AG09319 (cell line): ENCODE measurements at regions not wholly inside any gene's neighbourhood (a gene's known extent, or its start where the extent isn't known, plus 50 kb on each side); places are given as distances from the start of the nearest gene placed in this dataset.
"Not testable (repeated sequence)": the region's sequence is repeated elsewhere in the genome, so short reads cannot be mapped to it uniquely, and the experiment has no call there.

Experiments used
- DNase-seq: peaks from one replicate; pipeline ENCODE4 v3.0.0-alpha.2; 2010; ENCODE audit warnings: low read depth; ENCODE audit errors: extremely low read depth
- TF ChIP-seq, protein P1 (sequence below): IDR thresholded peaks from 2 replicates; pipeline ENCODE4 v1.5.1; 2011; ENCODE audit warnings: low read depth, mild to moderate bottlenecking, inconsistent platforms, low read length, moderate library complexity

DNA sequence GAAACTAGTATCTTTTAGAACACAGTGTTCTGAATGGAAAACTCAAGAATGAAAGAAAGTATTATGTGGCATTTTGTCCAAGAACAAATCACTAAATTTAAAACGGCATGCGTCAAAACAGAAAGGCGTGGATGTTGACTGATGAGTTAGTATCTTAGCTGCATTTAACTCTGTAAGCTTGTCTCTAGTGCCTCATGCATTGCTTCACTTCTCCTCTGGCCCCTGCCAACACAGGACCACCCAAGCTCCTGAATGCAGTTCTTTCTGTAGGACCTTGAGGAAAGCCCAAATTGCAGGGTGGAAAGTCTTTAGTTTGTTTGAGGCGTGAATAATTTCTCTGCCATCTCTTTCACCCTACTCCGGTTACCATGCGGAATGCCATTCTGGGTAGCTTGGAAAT, 632.2 kb downstream of the COL12A1 start:
- DNase-seq, result no peak
- TF ChIP-seq, protein P1, sequence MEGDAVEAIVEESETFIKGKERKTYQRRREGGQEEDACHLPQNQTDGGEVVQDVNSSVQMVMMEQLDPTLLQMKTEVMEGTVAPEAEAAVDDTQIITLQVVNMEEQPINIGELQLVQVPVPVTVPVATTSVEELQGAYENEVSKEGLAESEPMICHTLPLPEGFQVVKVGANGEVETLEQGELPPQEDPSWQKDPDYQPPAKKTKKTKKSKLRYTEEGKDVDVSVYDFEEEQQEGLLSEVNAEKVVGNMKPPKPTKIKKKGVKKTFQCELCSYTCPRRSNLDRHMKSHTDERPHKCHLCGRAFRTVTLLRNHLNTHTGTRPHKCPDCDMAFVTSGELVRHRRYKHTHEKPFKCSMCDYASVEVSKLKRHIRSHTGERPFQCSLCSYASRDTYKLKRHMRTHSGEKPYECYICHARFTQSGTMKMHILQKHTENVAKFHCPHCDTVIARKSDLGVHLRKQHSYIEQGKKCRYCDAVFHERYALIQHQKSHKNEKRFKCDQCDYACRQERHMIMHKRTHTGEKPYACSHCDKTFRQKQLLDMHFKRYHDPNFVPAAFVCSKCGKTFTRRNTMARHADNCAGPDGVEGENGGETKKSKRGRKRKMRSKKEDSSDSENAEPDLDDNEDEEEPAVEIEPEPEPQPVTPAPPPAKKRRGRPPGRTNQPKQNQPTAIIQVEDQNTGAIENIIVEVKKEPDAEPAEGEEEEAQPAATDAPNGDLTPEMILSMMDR, result no peak

DNA sequence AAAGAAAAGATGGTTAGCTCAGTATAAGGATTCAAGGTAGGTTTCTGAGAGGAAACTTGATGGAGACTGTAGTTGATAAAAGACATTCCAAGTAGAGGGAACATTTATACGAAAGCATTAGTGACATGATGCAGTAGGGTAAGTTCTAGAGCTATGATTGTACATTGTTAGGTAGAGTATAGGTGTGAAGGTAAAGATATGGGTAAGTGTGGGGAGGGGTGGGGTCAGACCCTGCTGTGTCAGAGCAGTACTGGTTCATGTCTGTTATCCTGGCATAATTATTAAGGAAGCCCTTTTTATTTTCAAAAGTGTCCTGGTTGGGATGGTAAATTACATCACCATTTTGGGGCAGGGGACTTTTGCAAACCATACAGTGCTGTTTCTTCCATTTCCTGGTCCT, 635.8 kb downstream of the COL12A1 start:
- no peak for DNase-seq
- TF ChIP-seq, protein P1, result no peak

DNA sequence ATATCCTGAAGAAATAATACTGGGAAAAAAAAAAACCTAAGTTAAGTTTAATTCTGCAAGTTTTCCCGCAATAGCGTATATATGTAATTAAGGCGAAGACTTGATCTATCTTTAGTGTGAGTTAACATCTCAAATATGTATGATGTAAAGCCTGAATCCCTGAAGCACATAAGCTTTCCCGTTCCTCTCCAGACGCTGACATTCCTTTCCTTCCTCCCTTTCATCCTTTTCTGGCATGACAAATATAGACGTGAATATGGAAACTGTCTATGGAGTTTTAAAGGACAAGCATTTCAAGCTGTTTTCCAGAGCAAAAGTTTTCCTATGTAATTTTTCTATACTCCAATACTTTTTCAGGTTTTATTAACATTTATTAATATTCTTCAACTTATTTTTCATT, 637.0 kb downstream of the COL12A1 start:
- DNase-seq, result no peak
- TF ChIP-seq, protein P1, result no peak

DNA sequence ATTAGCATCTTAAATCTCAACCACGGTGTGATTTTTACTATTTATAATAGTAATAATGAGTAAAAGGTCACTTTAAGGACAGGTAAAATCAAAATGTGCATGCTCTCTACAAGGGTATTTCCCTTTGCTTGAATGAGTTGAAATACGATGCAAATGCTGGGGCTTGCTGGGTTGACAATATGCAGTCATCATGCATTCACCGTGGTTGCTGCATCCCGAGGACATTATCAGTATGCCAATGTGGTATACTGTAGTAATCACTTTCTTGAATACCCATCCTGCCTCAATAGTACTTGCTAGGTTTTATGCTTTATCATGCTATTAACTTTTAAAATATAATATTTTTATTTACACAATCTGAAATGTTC, 637.9 kb downstream of the COL12A1 start:
- DNase-seq, result not testable (repeated sequence)

DNA sequence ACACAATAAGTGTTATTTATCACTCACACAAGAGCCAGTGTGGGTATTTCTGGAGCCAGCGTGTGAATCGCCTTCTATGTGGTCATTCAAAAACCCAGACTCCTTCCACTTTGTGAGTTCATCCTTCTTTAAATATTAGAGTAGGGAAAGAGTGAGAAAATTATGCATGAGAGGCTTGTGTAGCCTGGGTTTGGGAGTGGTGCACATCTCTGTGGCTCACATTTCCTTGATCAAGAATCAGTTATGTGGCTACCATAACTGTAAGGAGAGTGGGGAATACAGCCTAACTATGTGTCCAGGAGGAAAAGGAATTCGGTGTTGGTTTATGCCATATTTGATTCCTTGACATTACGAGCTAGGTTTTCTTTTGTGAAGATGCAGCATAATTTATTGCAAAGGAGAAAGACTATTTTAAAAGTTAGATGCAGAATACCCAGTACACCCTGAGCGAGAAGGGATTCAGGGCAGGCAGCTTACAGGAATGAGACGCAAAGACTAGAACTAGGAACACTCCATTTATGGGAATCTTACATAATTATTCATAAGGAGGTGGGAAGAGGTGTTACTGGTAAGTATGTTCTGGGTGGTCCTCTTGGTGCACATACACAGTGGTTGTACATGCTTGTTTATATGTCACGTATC, 638.5 kb downstream of the COL12A1 start:
- no peak for DNase-seq
- TF ChIP-seq, protein P1, result no peak

DNA sequence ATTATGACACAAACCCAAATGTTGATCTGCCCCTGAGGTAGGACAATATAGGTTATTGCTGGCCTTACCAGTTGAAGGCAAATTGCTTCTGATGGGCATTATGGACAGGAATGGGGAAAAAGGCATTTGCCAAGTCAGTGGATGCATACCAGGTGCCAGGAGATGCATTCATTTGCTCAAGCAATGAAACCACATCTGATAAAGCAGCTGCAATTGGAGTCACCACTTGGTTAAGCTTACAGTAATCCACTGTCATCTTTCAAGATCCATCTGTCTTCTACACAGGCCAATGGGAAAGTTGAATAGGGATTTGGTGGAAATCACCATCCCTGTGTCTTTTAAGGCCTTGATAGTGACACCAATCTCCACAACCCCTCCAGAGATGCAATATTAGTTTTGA, 648.6 kb downstream of the COL12A1 start:
- no peak for DNase-seq
- TF ChIP-seq, protein P1, result no peak

DNA sequence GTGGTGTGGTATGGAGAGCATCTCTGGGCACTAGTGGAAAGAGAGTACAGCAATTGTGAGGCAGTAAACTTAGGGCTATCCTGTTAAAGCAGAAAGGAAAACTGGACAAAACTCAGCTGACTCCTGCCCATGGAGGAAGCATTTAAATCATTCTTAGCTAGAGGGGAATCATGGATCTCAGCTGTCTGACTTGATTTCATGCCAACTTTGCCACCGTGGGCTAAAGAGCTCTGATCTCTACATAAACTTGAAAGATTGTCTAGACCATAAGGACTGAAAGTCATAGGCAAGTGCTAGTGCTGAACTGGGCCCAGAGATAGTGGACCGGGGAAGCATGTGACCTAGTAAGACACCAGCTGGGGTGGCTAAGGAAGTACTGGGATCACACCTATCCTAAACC, 651.8 kb downstream of the COL12A1 start:
- no peak for DNase-seq
- TF ChIP-seq, protein P1, result no peak

DNA sequence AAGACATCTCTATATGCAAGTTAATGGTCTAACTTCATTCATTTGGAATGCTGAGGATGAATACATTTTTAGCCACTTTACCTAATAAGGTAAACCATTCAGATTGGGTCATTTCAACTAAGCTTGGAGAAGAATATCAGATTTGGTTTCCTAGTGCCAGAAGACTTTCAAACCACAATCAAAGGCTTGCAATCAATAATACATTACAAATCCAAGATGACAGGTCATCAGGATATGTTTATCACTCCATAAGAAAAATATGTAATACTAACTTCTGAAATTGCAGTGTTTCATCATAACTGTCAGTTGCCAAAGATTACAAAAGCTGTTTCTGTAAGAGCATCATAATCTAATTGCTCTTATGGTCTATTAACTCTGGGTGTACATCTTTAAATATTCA, 654.0 kb downstream of the COL12A1 start:
- DNase-seq, result peak; percentile 66
- TF ChIP-seq, protein P1, result no peak
